ENCODE measurements at regions not wholly inside any gene's neighbourhood (a gene's known extent, or its start where the extent isn't known, plus 50 kb on each side); places are given as distances from the start of the nearest gene placed in this dataset.

DNA sequence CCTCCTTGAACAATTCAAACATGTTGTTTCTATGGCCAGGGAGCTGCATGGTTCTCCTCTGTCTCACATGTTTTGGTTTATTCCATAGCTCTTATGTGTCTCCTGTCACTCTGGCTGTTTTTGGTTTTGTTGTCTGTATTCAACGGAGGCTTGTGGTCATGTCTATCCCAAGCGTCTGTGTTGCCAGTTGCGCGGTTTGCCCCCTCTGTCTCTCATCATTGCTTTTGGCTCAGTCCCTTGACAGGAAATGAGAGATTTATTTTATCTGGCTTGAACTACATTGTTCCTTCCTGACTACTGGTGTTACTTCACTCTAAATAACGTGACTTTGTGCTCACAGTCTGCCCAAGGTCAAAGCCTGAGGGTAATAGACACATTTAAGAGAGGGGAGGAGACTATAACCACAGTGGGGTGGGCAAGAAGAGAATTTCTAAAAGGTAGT, 96.4 kb upstream of the SOX5 start (continued):
- no peak for TF ChIP-seq ZNF550 (CRISPR knock-in tag; IDR thresholded peaks at IDR 0.05; ENCODE audit: borderline replicate concordance)
- peak; percentile 89 for TF ChIP-seq MED1 (CRISPR knock-in tag; IDR thresholded peaks at IDR 0.05)
- no peak; the same call in 1 of the 2 replicates for TF ChIP-seq KMT2B (CRISPR knock-in tag; IDR thresholded peaks at IDR 0.05)
- TF ChIP-seq, protein P1, sequence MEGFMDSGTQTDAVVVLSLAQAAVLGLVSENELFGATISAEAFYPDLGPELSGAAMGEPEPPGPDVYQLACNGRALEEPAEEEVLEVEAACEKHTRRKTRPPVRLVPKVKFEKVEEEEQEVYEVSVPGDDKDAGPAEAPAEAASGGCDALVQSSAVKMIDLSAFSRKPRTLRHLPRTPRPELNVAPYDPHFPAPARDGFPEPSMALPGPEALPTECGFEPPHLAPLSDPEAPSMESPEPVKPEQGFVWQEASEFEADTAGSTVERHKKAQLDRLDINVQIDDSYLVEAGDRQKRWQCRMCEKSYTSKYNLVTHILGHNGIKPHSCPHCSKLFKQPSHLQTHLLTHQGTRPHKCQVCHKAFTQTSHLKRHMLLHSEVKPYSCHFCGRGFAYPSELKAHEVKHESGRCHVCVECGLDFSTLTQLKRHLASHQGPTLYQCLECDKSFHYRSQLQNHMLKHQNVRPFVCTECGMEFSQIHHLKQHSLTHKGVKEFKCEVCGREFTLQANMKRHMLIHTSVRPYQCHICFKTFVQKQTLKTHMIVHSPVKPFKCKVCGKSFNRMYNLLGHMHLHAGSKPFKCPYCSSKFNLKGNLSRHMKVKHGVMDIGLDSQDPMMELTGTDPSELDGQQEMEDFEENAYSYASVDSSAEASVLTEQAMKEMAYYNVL (CRISPR knock-in tag; IDR thresholded peaks at IDR 0.05; ENCODE audit: borderline replicate concordance) = no peak
- no peak for TF ChIP-seq ZFYVE20 (CRISPR knock-in tag; IDR thresholded peaks at IDR 0.05; ENCODE audit: borderline replicate concordance, low read depth)
- TF ChIP-seq ZNF446 (CRISPR knock-in tag; IDR thresholded peaks at IDR 0.05) = no peak
- TF ChIP-seq, protein P2, sequence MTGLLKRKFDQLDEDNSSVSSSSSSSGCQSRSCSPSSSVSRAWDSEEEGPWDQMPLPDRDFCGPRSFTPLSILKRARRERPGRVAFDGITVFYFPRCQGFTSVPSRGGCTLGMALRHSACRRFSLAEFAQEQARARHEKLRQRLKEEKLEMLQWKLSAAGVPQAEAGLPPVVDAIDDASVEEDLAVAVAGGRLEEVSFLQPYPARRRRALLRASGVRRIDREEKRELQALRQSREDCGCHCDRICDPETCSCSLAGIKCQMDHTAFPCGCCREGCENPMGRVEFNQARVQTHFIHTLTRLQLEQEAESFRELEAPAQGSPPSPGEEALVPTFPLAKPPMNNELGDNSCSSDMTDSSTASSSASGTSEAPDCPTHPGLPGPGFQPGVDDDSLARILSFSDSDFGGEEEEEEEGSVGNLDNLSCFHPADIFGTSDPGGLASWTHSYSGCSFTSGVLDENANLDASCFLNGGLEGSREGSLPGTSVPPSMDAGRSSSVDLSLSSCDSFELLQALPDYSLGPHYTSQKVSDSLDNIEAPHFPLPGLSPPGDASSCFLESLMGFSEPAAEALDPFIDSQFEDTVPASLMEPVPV (CRISPR knock-in tag; IDR thresholded peaks at IDR 0.05) = no peak
- peak; percentile 69 for TF ChIP-seq PAXIP1 (CRISPR knock-in tag; conservative IDR thresholded peaks at IDR 0.05)
- TF ChIP-seq, protein P3, sequence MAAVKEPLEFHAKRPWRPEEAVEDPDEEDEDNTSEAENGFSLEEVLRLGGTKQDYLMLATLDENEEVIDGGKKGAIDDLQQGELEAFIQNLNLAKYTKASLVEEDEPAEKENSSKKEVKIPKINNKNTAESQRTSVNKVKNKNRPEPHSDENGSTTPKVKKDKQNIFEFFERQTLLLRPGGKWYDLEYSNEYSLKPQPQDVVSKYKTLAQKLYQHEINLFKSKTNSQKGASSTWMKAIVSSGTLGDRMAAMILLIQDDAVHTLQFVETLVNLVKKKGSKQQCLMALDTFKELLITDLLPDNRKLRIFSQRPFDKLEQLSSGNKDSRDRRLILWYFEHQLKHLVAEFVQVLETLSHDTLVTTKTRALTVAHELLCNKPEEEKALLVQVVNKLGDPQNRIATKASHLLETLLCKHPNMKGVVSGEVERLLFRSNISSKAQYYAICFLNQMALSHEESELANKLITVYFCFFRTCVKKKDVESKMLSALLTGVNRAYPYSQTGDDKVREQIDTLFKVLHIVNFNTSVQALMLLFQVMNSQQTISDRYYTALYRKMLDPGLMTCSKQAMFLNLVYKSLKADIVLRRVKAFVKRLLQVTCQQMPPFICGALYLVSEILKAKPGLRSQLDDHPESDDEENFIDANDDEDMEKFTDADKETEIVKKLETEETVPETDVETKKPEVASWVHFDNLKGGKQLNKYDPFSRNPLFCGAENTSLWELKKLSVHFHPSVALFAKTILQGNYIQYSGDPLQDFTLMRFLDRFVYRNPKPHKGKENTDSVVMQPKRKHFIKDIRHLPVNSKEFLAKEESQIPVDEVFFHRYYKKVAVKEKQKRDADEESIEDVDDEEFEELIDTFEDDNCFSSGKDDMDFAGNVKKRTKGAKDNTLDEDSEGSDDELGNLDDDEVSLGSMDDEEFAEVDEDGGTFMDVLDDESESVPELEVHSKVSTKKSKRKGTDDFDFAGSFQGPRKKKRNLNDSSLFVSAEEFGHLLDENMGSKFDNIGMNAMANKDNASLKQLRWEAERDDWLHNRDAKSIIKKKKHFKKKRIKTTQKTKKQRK (IDR thresholded peaks at IDR 0.05; ENCODE audit: low read length) = no peak
- TF ChIP-seq ZNF207 (IDR thresholded peaks at IDR 0.05; ENCODE audit: borderline replicate concordance) = no peak
- no peak for TF ChIP-seq MXD4 (CRISPR knock-in tag; IDR thresholded peaks at IDR 0.05)
- no peak for TF ChIP-seq FOXC1 (CRISPR knock-in tag; IDR thresholded peaks at IDR 0.05; ENCODE audit: borderline replicate concordance)
- no peak for TF ChIP-seq AGO1 (IDR thresholded peaks at IDR 0.05; ENCODE audit: low read depth, low read length, poor library complexity, severe bottlenecking)
- 0 out of 4 replicates have a peak, but pooled peaks of 1 of the 2 experiments have one; percentile 38 for TF ChIP-seq ATF4 (CRISPR knock-in tag; IDR thresholded peaks at IDR 0.05)
- TF ChIP-seq ZNF572 (CRISPR knock-in tag; IDR thresholded peaks at IDR 0.05) = no peak
- TF ChIP-seq BRCA1 (CRISPR knock-in tag; IDR thresholded peaks at IDR 0.05) = no peak
- no peak for TF ChIP-seq ZFP82 (CRISPR knock-in tag; IDR thresholded peaks at IDR 0.05; ENCODE audit: borderline replicate concordance)
- TF ChIP-seq RBFOX2 (IDR thresholded peaks at IDR 0.05; ENCODE audit: low read depth, low read length) = no peak; the same call in 1 of the 2 replicates
- no peak for TF ChIP-seq ZNF510 (CRISPR knock-in tag; IDR thresholded peaks at IDR 0.05; ENCODE audit: low read depth)

Measured in HepG2 (cell line).